Astrocyte (in vitro differentiated cells and primary cell): ENCODE measurements at regions not wholly inside any gene's neighbourhood (a gene's known extent, or its start where the extent isn't known, plus 50 kb on each side); places are given as distances from the start of the nearest gene placed in this dataset.
"Not testable (repeated sequence)": the region's sequence is repeated elsewhere in the genome, so short reads cannot be mapped to it uniquely, and the experiment has no call there.

ENCODE experiments used
- DNase-seq: peaks from one replicate; pipeline ENCODE4 v3.0.0-alpha.2; 2010; ENCODE audit warnings: low read depth
- FAIRE-seq: peaks from 2 replicates; lab custom pipeline; 2011; peaks lifted over from hg19 to GRCh38; lab: Jason Lieb, UNC
- H2AFZ ChIP-seq: 2 replicates; pipeline ENCODE4 v1.6.0; 2012; ENCODE audit warnings: low read depth, low read length, inconsistent platforms
- H3K27ac ChIP-seq: 2 replicates; pipeline ENCODE4 v1.5.1; 2011; ENCODE audit warnings: low read depth, low read length, inconsistent platforms
- H3K27me3 ChIP-seq: 2 replicates; pipeline ENCODE4 v1.6.0; 2011; ENCODE audit warnings: low read length, inconsistent platforms; ENCODE audit not compliant: insufficient read depth
- H3K36me3 ChIP-seq: 2 replicates; pipeline ENCODE4 v1.5.1; 2011; ENCODE audit warnings: low read length, inconsistent platforms; ENCODE audit not compliant: insufficient read depth
- H3K4me1 ChIP-seq: 2 replicates; pipeline ENCODE4 v1.5.1; 2011; ENCODE audit warnings: low read length, inconsistent platforms; ENCODE audit not compliant: insufficient read depth
- H3K4me2 ChIP-seq: 2 replicates; pipeline ENCODE4 v1.6.0; 2012; ENCODE audit warnings: low read length, inconsistent platforms
- H3K4me3 ChIP-seq: 2 replicates; pipeline ENCODE4 v1.5.1; 2011; ENCODE audit warnings: low read depth, mild to moderate bottlenecking, low read length, inconsistent platforms; ENCODE audit not compliant: insufficient read depth
- H3K79me2 ChIP-seq: 2 replicates; pipeline ENCODE4 v1.6.0; 2012; ENCODE audit warnings: mild to moderate bottlenecking, low read length, inconsistent platforms; ENCODE audit not compliant: insufficient read depth
- H3K9ac ChIP-seq: 2 replicates; pipeline ENCODE4 v1.6.0; 2012; ENCODE audit warnings: mild to moderate bottlenecking, low read length, inconsistent platforms
- H3K9me3 ChIP-seq: 2 replicates; pipeline ENCODE4 v1.5.1; 2012; ENCODE audit warnings: low read depth, mild to moderate bottlenecking, low read length, inconsistent platforms; ENCODE audit not compliant: insufficient read depth
- H4K20me1 ChIP-seq: 2 replicates; pipeline ENCODE4 v1.6.0; 2012; ENCODE audit warnings: low read length, inconsistent platforms; ENCODE audit not compliant: insufficient read depth
- H3K27ac Mint-ChIP-seq: one replicate; pipeline ENCODE4 v1.8.0; 2021; ENCODE audit warnings: mild to moderate bottlenecking, mixed read lengths; ENCODE audit not compliant: unreplicated experiment
- H3K27me3 Mint-ChIP-seq: one replicate; pipeline ENCODE4 v1.8.0; 2021; ENCODE audit warnings: low read depth, mixed read lengths; ENCODE audit not compliant: unreplicated experiment
- H3K36me3 Mint-ChIP-seq: one replicate; pipeline ENCODE4 v1.8.0; 2021; ENCODE audit warnings: low read depth, mixed read lengths; ENCODE audit not compliant: unreplicated experiment
- H3K4me1 Mint-ChIP-seq: one replicate; pipeline ENCODE4 v1.8.0; 2021; ENCODE audit warnings: low read depth, mixed read lengths; ENCODE audit not compliant: unreplicated experiment
- H3K4me3 Mint-ChIP-seq: one replicate; pipeline ENCODE4 v1.8.0; 2021; ENCODE audit warnings: mild to moderate bottlenecking, moderate library complexity, mixed read lengths; ENCODE audit not compliant: unreplicated experiment
- H3K9me3 Mint-ChIP-seq: one replicate; pipeline ENCODE4 v1.8.0; 2021; ENCODE audit warnings: mild to moderate bottlenecking, mixed read lengths; ENCODE audit not compliant: unreplicated experiment
- EZH2 ChIP-seq: IDR thresholded peaks from 2 replicates; pipeline ENCODE4 v1.6.1; 2012; ENCODE audit warnings: mild to moderate bottlenecking, low read length, inconsistent platforms; ENCODE audit not compliant: insufficient read depth
- TF ChIP-seq, protein P1 (sequence below): IDR thresholded peaks from 2 replicates; pipeline ENCODE4 v1.5.1; 2011; ENCODE audit warnings: low read depth, mild to moderate bottlenecking, inconsistent platforms, low read length, moderate library complexity; ENCODE audit not compliant: insufficient read depth

DNA sequence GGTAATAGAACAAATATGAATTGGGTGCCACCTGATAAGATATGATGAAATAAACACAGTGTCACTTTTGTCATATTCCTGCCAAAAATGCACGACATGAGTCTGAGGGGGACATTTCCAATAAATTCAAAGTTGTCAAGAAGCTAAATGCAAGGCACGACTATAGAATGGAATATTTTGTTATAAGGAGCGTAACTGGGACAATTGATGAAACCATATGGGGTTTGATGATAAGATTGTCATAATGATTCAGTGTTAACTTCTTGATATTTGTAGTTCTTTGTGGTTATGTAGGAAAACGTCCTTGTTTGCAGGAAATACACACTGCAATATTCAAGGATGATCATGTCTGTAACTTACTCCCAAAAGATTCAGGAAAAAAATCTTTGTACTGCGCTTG, 163.3 kb downstream of the MEX3B start:
- FAIRE-seq (no peak), DNase-seq (no peak)
- Histone ChIP-seq H2AFZ (no peak overlapping the region), H4K20me1 (no peaks in the 10 kb centered on the region), H3K4me2 (no peak overlapping the region), H3K9ac (no peak overlapping the region), H3K27ac (no peak overlapping the region), H3K27me3 (no peaks in the 10 kb centered on the region), H3K36me3 (no peaks in the 10 kb centered on the region), H3K79me2 (no peaks in the 10 kb centered on the region), H3K4me3 (no peak overlapping the region), H3K4me1 (peaks cover under 1% of the 10 kb centered on the region), H3K9me3 (no peaks in the 10 kb centered on the region)
- TF ChIP-seq EZH2 = no peak
- TF ChIP-seq, protein P1, sequence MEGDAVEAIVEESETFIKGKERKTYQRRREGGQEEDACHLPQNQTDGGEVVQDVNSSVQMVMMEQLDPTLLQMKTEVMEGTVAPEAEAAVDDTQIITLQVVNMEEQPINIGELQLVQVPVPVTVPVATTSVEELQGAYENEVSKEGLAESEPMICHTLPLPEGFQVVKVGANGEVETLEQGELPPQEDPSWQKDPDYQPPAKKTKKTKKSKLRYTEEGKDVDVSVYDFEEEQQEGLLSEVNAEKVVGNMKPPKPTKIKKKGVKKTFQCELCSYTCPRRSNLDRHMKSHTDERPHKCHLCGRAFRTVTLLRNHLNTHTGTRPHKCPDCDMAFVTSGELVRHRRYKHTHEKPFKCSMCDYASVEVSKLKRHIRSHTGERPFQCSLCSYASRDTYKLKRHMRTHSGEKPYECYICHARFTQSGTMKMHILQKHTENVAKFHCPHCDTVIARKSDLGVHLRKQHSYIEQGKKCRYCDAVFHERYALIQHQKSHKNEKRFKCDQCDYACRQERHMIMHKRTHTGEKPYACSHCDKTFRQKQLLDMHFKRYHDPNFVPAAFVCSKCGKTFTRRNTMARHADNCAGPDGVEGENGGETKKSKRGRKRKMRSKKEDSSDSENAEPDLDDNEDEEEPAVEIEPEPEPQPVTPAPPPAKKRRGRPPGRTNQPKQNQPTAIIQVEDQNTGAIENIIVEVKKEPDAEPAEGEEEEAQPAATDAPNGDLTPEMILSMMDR = no peak
- H3K36me3 Mint-ChIP-seq = peaks cover 2% of the 10 kb centered on the region
- H3K27ac Mint-ChIP-seq = no peak overlapping the region
- H3K4me3 Mint-ChIP-seq = no peak overlapping the region
- peaks cover 2% of the 10 kb centered on the region for H3K9me3 Mint-ChIP-seq
- no peaks in the 10 kb centered on the region for H3K27me3 Mint-ChIP-seq
- peaks cover 11% of the 10 kb centered on the region for H3K4me1 Mint-ChIP-seq

DNA sequence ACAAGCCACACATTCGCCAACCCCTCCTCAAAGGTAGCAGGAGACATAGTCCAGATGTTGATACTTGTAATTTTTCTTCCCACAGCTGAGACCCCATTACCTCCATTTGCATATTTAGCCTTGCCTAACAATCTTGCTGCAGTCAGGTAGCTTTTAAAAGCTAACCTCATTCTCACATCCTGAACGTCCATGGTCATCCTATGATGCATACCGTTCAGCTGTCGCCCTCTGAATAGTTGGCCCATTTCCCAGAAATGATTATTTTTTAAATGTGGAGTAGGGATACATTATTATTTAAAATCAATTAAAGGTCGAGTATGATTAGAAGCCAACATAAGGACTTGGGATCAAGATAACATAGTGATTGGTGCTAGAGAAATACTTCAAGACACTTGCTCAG, 165.0 kb downstream of the MEX3B start:
- Histone ChIP-seq H4K20me1 (no peaks in the 10 kb centered on the region), H3K9ac (no peak overlapping the region), H3K4me2 (no peak overlapping the region), H3K4me3 (no peak overlapping the region), H3K27ac (no peak overlapping the region), H3K79me2 (no peaks in the 10 kb centered on the region), H3K4me1 (no peaks in the 10 kb centered on the region), H3K36me3 (no peaks in the 10 kb centered on the region), H2AFZ (no peak overlapping the region), H3K27me3 (no peaks in the 10 kb centered on the region), H3K9me3 (no peaks in the 10 kb centered on the region)
- Mint-ChIP-seq H3K27me3 (no peaks in the 10 kb centered on the region), H3K9me3 (no peaks in the 10 kb centered on the region), H3K4me1 (peaks cover 2% of the 10 kb centered on the region), H3K4me3 (no peak overlapping the region), H3K36me3 (no peaks in the 10 kb centered on the region), H3K27ac (peak overlapping the region; percentile 2)
- FAIRE-seq (no peak), DNase-seq (no peak)
- TF ChIP-seq, protein P1 = no peak
- TF ChIP-seq EZH2 = no peak

DNA sequence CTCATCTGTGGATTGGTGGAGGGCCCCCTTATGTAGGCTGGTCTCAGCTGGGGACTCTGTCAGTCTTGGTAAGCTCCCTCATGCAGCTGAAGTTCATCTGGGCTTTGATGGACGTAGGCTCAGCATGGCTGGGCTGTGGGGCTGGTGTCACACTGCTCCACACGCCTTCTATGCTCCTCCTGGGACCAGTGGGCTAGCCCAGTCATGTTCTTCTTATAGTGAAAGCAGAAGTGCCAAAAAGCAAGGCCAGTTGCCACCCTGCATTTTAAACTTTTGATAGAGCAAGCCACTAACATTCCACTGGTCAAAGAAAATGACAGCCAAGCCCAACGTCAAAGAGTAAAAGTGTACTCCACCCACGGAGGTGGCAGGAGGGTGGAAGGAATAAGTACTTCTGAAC, 165.5 kb downstream of the MEX3B start:
- no peak for TF ChIP-seq EZH2
- TF ChIP-seq, protein P1 = no peak
- no peak for DNase-seq
- Histone ChIP-seq H3K36me3 (no peaks in the 10 kb centered on the region), H3K27me3 (no peaks in the 10 kb centered on the region), H3K4me2 (no peak overlapping the region), H3K79me2 (no peaks in the 10 kb centered on the region), H2AFZ (no peak overlapping the region), H4K20me1 (no peaks in the 10 kb centered on the region), H3K4me1 (no peaks in the 10 kb centered on the region), H3K4me3 (no peak overlapping the region), H3K9me3 (no peaks in the 10 kb centered on the region), H3K27ac (no peak overlapping the region), H3K9ac (no peak overlapping the region)
- Mint-ChIP-seq H3K27ac (no peak overlapping the region), H3K4me1 (peaks cover 2% of the 10 kb centered on the region), H3K27me3 (no peaks in the 10 kb centered on the region), H3K36me3 (no peaks in the 10 kb centered on the region), H3K4me3 (no peak overlapping the region), H3K9me3 (peaks cover 2% of the 10 kb centered on the region)
- no peak for FAIRE-seq

DNA sequence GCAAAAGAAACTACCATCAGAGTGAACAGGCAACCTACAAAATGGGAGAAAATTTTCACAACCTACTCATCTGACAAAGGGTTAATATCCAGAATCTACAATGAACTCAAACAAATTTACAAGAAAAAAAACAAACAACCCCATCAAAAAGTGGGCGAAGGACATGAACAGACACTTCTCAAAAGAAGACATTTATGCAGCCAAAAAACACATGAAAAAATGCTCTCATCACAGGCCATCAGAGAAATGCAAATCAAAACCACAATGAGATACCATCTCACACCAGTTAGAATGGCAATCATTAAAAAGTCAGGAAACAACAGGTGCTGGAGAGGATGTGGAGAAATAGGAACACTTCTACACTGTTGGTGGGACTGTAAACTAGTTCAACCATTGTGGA, 170.1 kb downstream of the MEX3B start:
- H3K4me3 Mint-ChIP-seq, H3K36me3 Mint-ChIP-seq, H3K36me3 ChIP-seq, H3K27me3 ChIP-seq, H3K27ac Mint-ChIP-seq, H3K27me3 Mint-ChIP-seq, H3K27ac ChIP-seq, H3K79me2 ChIP-seq, H4K20me1 ChIP-seq, H3K4me1 Mint-ChIP-seq, H3K4me3 ChIP-seq, H3K9me3 Mint-ChIP-seq, H3K9ac ChIP-seq, DNase-seq, H3K4me2 ChIP-seq, H2AFZ ChIP-seq, FAIRE-seq, H3K9me3 ChIP-seq, H3K4me1 ChIP-seq: not testable (repeated sequence)
